ENCODE measurements at regions not wholly inside any gene's neighbourhood (a gene's known extent, or its start where the extent isn't known, plus 50 kb on each side); places are given as distances from the start of the nearest gene placed in this dataset.

DNA sequence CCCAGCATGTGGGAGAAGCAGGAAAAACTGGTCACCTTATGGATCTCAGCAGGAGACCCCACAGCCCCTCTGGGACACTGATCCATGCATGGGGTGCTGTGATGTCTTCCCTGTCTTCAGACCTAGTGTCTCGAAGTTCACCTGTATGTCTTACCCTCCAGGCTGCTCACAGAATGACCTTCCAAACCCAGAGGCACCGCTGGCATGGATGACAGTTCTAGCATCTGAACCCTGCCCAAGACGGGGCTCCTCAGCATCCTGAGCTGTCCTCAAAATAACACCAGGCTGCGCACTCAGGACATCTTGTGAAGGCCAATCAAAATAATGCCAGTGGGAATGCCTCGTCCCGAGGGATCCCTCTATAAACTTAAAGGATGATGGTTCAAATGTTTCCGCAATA, 824.9 kb downstream of the TBC1D22A start:
- TF ChIP-seq, protein P1, sequence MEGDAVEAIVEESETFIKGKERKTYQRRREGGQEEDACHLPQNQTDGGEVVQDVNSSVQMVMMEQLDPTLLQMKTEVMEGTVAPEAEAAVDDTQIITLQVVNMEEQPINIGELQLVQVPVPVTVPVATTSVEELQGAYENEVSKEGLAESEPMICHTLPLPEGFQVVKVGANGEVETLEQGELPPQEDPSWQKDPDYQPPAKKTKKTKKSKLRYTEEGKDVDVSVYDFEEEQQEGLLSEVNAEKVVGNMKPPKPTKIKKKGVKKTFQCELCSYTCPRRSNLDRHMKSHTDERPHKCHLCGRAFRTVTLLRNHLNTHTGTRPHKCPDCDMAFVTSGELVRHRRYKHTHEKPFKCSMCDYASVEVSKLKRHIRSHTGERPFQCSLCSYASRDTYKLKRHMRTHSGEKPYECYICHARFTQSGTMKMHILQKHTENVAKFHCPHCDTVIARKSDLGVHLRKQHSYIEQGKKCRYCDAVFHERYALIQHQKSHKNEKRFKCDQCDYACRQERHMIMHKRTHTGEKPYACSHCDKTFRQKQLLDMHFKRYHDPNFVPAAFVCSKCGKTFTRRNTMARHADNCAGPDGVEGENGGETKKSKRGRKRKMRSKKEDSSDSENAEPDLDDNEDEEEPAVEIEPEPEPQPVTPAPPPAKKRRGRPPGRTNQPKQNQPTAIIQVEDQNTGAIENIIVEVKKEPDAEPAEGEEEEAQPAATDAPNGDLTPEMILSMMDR (IDR thresholded peaks at IDR 0.05), result no peak
- no peak for TF ChIP-seq EZH2 (IDR thresholded peaks at IDR 0.05; ENCODE audit: borderline replicate concordance, insufficient read depth, low read depth, low read length, poor library complexity, severe bottlenecking)
